Stimulated activated CD4-positive, alpha-beta T cell treated with anti-CD3 and anti-CD28 coated beads, TNF-alpha, amount 100 ng/mL, for 1 hour (primary cell): ENCODE measurements at regions not wholly inside any gene's neighbourhood (a gene's known extent, or its start where the extent isn't known, plus 50 kb on each side); places are given as distances from the start of the nearest gene placed in this dataset.

Experiments
- DNase-seq, 3 donors: peaks; one replicate each; pipeline ENCODE4 v3.0.0-alpha.2; 2020; ENCODE audit warnings: low read depth in 3 of 3, low spot score in 1 of 3

DNA sequence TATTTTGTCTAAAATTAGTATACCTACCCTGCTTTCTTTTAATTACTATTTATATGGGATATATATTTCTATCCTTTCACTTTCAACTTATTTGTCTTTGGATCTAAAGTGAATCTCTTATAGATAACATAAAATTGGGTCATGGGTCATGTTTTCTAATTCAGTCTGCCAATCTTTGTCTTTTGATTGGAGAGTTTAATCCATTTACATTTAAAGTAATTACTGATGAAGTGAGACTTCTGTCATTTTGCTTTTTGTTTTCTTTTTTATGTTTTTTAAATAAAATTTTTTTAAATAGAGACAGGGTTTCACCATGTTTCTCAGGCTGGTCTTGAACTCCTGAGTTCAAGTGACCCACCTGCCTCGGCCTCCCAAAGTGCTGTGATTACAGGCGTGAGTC, 50.5 kb upstream of the PRDM1 start:
- no peak for DNase-seq

DNA sequence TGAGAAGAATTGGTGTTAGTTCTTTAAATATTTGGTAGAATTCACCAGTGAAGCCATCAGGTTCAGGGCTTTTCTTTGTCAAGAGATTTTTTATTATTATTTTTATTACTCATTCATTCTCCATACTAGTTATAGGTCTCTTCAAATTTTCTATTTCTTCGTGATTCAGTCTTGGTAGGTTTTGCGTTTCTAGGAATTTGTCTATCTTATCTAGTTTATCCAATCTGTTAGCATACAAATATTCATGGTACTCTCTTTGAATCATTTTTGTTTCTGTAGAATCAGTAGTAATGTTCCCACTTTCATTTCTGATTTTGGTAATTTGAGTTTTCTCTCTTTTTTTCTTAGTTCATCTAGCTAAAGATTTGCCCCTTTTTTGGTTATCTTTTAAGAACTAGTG, 52.3 kb upstream of the PRDM1 start:
- no peak for DNase-seq

DNA sequence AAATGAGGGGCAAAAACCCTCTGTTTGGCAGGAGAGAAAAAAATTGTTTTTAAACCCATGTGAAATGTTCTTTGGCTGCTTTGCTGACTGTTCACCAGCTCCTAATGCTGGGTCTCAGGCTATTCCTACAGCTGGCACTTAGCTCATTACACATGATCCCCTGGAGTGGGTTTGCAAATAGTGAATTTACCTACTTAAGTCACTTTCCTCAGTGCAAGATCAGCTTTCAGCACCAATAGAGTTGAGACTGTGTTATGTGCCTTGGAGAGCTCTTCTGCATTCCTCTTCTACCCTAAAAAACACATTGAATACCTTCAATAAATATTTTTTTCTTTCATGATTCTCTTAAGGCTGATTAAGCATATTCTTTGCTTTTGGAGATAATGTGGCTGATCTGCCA, 58.4 kb upstream of the PRDM1 start:
- no peak for DNase-seq

DNA sequence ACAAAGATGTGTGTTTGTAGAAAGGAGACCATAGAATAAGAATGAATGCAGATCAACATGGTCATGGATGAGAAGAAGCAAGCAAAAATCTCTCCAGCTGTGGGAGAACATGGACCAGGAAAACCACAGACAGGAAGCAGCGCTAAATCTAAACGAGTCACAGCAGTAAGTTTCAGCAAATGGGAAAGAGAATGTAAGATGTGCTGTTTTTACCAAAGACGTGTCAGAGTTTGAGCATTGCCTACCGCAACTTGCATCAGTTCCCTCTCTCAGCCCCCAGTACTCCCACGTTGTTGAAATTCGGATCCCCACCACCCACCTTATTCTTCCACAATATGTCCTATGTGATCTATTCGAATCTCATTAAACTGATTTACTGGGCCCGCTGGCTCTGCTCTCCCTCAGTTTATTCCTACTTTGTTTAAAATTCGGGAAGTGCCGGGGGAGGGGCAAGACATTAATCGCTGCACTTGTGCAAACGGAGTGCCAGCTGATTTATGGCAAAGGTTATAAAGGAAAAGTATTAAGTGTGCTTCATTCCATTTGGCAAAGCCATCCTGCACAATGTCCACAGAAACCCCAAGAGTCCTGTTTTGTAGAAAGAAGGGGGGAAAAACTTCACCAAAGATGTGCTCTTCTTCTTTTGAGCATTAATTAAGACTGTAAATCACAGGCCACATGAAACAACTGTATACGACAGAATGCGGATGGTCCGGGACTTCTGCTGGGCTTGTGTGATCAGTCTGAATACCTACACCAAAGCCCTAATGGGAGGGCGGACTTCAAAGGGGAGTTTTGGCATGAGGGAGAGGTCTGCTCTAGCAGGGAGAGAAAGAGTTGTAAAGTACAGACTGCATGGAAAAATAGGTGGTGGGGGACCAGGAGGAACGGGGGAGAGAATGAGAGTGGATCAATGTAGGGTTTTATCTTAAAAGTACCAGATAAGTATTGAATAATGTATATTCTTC, 59.1 kb upstream of the PRDM1 start:
- DNase-seq = no peak

DNA sequence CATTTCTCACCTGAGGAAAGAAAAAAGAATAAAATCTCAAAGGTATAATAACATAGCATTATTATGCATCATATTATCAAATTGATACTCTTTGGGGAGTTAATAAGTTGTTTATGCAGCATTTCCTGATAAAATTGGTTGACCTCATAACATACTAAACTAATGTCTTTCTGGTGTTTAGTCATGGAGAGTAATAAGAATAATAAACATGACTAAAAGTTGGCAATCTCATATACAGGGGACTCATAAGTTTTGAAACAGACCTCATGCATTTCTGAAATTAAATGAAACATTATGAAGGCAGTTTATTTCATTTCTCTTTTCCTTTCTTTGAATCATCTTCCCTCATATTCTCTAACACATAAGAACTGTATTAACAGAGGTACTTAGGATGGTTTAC, 60.5 kb upstream of the PRDM1 start:
- no peak for DNase-seq

DNA sequence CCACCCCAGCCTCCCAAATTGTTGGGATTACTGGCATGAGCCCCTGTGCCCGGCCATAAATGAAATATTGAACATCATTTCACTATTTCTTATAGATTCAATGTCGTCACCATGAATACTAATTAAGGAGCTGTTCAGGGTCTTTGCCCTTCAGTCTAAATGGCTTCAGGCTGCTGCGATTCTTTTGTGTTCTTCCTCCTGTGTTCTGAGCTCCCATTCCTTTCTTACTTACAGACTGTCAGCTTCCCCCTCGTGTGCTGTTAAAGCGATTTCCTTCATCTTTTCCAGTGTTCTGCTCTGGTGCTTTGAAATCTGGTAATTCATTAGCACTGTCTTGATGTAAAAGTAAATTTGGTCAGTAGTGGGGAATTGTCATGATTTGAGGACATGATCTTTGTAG, 63.3 kb upstream of the PRDM1 start:
- no peak for DNase-seq

DNA sequence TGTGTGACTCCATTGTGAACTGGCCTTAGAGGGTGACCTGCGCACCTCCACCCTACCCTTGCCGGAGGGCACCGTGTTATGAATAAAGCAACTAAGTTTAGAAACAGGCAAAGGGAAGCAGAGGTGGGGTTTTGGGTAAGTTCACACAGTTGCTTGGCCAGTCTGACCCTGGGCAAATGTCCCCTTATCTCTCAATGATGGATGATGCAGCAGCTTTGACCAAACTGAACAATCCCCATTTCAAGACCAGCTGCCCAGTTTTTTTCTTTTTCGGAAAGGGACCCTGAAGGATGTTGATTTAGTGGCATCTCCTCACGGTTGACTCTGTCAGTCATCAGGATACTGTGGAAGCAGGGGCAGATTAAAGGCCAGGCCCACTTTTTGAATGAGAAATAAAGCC, 68.7 kb upstream of the PRDM1 start:
- no peak for DNase-seq

DNA sequence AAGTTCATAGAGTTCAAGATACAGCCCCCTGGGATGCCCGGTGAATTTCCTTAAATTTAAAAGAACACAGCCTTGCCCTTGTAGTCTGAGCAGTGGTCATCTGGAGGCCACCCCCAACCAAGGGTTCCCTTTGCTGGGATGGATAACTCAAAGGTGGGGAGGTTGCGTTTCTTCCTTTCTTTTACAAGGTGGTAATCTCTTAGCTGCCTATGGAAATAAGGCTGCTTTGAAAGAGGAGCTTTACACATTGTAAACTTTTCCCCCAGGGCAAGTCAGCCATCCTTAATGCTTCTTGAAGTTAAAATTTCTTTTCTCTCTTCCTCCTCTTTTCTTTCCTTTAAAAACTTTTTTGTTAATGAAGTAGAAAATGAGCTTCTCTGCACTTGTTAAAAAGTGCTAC, 71.2 kb upstream of the PRDM1 start:
- DNase-seq = no peak

DNA sequence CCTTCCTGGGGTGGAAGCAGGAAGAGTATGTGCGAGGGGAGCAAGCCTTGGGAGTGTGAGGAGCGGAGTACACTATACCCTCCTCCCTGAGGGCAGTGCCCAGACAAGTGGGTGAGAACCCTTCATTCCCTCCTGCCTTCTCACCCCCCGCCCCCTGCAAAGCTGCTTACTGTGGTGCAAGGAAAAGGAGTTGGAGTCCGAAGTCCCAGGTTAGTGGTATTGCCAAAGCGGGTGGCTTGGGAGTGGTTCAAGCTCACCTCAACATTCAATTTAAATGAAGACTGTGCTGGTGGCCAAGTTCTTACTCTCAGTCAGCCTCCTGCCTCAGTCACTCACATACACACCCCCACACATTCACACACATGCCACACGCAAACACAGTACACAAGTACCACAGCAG, 74.7 kb upstream of the PRDM1 start:
- DNase-seq = no peak

DNA sequence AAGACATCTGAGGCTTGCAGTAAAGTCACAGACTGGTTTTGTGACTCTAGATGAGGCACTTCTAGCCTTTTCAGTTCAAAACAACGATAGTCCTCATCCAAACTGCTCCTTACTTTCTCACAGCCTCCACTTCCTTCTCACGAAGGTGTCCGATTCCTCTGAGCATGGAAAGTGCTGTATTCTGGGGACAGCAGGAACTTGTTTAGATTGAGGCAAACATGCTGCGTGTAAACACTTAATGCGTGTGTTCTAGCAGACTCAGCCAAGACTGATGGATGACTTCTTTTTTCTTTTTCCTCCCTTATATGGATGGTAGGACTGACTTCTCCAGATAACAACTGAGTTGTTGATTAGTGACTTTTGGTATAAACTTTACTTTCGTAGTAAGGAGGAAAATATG, 80.2 kb upstream of the PRDM1 start:
- no peak for DNase-seq

DNA sequence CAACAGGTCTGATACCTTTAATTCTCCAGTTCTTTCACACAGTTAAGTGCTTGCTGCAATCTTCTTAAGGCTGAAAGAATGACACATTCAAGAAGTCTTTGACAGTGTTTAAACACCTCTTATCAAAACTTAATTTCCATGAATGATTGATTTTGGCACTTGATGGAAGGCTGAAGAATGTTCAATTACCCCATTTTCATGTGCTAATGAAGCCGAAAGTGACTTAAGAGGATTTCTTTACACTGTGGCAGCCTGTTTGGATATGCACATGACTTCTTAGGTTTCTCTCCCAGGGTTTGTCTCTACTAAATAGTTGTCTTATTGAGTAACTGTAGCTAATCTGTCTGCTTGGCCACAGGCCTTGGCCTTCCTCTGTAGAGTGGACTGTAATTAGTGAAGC, 81.1 kb upstream of the PRDM1 start:
- no peak for DNase-seq

DNA sequence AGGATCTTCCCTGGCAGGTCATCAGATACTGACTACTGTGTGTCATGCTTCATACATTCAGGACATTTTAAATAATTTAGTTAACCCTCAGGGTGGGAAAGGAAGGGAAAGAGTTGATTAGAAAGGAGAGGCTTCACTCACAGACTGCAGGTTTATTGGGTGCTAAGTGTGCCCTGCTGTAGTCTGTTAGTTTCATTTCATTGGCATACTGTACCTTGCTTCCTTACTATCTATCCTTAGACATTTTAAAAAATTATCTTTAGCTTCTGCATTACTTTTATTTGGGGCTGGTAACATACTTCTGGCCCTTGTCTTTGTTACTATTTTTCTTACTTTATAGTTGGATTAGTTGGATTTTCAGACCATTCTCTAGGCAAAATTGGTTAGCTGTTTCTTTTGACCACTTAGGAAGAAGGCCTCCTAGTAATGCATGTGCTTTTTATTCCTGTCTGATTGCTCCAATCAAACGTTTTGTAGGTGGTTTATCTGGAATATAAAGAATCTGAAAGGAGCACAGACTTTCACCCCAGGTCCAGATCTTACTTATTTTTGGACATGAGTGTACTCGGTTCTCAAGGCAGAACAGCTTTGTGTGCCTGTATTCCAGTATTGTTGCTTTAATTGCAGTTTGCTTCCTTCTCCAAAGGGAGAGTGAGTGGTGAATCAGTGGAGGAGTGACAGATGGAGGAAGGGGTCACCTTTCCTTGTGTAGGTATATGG, 82.7 kb upstream of the PRDM1 start:
- DNase-seq = no peak

DNA sequence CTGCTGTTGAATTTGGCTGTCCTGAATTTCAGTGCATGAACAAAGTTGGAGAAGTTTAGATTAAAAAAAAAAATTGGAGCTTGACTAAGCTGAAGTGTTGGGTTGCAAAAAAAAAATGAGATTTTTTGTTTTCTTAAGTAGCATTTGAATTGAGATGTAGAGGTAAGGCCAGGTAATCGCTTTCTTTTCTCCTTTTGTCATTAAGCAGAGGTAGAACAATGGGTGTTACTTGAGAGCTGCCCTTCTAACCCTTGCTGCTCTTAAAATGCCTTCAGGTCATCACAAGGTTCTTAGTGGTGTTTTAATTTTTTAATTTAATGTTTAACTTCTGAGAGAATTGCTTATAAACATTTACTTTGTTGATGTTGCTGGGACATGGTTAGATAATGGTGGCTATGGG, 84.1 kb upstream of the PRDM1 start:
- DNase-seq = no peak

DNA sequence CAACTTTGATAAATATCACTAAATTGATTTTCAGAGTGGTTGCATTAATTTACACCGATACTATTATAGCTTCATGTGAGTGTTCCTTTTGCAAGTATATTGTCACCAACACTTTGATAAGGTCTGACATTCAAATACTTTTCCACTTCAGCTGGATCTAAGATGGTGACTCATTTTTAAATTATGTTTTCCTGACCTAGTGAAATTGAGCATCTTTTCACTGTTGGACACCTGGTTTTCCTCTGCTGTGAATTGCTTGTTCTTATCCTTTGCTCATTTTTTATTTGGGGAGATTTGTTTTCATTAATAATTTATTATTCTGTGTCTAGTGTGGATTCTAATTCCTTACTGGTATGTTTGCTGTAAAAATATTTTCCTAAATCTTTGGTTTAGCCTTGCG, 85.2 kb upstream of the PRDM1 start:
- DNase-seq = no peak

DNA sequence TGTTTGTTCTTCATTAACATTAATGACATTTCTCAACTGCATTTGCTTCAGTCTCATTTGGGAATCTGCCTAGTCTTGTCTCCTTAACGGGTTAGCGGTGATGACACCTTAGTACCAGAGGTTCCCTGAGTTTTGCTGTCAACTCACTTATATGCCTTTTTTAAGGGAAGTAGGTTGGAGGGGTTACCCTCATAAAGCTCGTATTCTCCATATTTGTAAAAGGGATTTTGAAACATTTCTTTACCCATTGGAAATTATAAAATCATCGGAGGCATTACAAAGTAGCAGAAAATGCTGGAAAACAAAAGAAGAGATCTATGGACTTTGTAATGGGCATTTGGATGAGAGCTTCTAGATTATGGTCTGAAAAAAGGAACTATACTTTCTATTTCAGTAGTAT, 88.7 kb upstream of the PRDM1 start:
- DNase-seq = no peak

DNA sequence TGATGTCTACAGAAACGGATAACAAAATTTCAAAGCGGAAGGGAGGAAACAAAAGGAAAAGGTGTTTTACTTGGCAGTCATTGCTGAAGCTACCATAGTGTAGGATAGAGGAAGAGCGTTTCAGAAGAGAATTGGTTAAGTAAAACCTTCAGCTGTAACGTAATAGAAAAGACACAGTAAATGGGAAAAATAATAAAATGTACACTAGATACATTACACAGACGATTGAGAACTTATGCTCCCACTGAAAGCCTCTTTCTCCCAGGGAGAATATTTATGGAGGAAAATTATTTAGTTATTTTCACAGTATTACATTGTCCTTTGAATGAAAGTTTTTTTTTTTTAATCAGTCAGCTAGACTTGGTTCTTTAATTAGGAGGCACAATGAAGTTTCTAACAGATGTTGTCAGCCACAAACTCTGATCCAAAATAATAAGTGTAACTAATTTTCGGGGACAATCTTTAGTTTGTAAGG, 90.7 kb upstream of the PRDM1 start:
- DNase-seq = no peak

DNA sequence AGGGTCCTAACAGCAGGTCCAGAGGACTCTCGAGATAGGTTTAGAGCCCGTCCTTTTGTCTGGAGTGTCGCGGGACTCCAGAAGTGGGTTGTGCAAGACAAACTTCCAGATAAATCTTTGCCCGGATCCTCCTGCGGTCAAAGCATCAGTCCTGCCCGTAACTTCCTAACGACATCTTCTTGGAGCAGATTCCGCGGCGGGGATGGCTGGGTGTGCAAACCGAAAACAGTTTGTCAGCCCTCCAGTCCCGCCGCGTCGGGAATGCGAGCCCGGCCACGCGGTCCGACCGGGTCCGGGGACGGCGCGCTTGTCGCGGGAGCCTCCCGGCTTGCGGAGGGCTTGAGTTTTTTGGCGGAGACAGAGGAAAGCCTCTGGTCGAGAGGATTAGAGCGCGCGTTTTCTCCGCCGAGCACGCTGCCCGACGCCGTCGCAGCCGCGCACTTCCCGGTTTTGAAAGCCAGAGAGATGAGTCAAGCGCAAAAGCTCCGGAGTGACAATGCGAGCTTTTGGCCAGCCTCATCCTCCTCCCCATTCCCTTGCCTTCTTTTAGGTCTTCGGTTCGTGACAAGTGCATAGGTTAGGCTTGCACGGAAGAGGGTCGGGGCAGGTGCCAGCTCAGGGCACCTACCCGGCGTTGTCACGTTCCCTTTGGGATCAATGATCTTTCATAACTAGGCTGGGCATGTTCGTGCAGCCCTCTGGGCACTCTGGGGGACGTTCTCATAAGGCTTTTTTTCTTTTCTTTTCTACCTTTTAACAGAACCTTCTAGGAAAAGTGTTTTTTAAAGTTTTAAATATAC, 91.3 kb upstream of the PRDM1 start:
- DNase-seq = peak in 2 of 3 donors; percentile 18 to 43

DNA sequence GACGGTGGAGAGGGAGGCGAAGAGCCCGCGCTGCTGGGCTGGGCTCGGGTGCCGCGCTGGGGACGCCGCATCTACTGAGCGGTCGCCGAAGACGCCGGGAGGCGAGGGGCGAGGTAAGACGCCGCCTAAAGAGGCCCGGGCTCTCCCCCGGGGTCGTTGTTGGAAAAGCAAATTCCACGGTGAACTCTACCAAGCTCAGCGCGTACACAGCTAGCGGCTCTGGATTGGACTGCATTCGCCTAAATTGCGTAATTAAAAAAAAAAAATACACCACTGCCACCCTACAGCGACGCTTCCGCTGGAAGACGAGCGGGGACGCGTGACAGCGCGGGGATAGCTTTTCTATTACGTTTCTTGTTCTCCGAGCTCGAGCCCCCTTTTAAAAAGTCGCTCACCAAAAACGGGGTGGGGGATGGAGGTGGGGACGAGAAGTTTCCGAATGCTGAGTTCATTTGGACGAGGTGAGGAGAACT, 92.0 kb upstream of the PRDM1 start:
- peak in 1 of 3 donors; percentile 39 for DNase-seq

DNA sequence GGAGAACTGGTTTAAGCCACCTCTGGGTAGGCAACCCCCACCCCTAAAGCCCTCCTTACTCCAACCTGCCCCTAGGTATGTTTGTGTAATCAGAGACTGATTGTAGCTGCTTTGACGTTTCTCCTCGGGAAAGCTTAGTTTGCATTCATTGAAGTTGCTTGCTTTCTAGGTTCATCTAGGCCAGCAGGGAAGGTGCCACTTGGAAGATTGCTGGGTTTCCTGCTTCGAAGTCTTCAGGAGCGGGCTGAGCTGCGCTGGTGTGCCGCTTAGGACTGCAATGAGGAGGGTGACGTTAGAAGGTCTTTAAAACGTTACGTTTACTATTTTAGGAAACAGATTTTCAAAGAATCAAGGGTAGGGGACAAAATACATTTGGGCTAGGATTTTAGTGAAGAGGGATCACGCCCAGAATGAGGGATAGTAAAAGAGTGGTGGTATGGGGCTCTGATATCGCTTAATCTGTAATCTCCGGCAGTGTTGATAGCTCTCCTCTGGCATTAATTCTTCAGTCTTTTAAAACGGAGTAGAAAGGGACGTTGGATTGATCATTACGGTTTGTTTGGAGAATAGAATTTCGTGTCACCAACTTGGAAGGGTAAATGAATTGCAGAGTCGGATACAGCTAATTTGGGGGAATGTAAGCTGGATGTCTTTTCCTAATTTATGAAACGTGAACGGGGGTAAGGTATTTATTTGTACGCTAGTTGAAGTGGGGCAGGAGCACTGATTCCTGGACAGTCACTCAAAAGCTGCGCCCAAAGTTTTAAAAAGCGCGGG, 92.6 kb upstream of the PRDM1 start:
- no peak for DNase-seq

DNA sequence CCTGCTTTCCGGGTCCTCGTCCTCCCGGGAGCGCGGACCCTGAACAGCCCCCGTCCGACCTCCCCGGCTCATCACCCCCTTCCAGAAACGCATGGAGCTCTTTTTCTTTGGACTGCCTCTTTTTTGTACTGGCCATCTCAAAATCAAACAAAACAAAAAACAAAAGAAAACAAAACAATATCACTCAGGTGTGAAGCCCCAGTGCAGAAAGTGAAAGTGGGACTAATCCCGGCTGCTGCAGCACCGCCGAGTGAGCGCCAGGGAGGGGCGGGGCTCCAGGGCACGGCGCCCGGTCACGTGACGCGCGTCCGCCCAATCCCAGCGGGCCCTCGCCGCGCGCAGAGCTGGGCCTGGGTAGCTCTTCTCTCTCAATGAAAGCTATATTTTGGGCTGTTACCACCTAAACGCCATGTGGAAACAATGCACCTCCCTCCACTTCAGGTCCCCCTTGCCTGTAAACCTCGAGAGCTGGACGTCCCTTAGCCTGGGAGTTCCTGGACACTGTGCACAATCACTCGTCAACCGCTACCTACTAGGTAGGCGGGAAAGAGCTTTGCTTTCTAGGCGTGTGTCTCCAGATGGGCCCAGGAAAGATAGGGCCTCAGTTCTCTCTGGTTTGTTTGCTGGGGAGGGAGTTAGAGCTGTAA, 93.7 kb upstream of the PRDM1 start:
- DNase-seq = peak; percentile 71 to 81 (median 79)
